D341Med (cell line): ENCODE measurements at regions not wholly inside any gene's neighbourhood (a gene's known extent, or its start where the extent isn't known, plus 50 kb on each side); places are given as distances from the start of the nearest gene placed in this dataset.
"Not testable (repeated sequence)": the region's sequence is repeated elsewhere in the genome, so short reads cannot be mapped to it uniquely, and the experiment has no call there.

Experiments used
- DNase-seq: peaks from one replicate; pipeline ENCODE4 v3.0.0; 2012; ENCODE audit warnings: low spot score

DNA sequence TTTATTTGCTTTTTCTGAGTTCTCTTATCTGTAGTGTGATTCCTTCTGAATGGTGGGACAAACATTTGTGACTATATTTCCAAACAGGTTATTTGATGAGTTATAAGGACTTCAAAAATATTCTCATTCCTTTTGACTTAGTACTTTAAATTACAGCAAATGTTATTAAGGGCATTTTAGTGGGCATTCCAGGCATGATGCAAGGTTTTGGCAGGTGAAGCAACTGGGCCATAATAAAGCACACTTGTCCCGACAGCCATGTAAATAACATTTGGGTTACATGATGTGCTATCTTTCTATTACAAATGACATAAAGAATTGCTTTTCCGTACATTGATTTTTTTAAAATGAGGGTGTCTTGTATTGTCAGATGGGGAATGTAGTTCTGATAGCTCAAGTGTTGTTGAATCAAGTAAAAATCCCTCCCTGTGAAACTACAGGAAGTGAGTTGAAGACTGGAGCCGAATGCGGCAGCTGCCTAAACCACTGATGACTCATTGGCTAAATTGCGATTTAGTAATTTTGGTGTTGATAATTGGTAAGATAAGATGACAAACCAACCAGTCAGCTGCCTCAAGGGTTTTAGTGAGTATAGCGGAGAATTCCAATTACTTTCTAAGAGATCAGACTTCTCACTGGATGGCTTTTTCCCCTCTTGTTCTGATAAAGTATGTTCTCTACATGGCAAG lies 231.3 kb upstream of the NPY start:
- DNase-seq: no peak

DNA sequence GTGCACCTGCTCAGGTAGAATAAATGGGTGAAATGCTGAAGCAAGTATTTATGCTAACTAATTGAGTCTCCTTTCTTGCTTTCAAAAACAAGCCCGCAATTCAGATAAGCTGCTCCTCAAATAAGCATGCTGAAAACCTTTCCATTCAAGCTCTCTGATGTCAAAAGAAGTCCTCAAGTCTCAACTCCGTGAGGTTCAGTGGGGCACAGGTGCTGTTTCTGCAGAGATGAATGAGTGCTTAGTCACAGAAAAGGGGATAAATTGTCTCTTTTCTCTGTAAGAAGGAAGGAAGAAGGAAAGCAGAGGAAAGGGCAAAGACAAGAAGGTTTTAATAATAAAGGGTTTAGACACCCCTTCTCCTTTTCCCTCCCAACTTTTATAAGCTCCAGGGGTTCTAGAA lies 229.8 kb upstream of the NPY start:
- DNase-seq: no peak

DNA sequence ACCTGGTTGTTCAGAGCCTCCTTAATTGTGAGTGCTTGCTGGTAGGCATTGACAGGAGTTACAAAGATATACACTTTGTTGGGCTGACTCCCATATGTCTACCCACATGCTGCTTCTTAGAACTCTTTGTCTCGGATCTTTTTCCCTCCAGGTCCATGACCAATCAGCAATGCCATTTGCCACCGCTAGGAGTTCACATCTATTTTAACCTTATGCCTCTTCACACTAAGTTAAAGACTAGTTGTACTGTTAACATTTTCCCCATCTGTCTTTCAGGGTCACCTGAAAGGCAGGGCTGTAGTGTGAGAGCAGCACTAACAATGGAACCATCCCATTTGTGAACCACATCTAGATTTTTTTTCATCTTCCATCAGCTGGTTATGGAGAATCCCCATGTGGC lies 226.7 kb upstream of the NPY start:
- no peak for DNase-seq

DNA sequence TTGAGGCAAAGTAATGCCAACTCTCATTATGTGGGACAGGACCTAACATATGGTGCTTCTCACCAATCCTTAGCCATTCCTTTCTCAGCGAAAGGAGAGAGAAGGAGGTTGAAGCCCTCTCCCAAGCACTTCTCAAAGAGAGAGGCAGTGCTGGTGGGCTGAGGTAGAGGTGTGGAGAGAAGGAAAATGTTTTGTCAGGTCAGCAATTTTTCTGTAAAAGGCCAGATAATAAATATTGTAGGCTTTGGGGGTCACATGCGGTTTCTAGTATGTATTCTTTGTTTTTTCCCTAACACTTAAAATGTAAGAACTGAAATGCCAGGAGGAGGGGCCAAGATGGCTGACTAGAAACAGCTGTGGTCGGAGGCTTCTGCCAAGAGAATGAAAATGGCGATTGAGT lies 225.0 kb upstream of the NPY start:
- DNase-seq: no peak

DNA sequence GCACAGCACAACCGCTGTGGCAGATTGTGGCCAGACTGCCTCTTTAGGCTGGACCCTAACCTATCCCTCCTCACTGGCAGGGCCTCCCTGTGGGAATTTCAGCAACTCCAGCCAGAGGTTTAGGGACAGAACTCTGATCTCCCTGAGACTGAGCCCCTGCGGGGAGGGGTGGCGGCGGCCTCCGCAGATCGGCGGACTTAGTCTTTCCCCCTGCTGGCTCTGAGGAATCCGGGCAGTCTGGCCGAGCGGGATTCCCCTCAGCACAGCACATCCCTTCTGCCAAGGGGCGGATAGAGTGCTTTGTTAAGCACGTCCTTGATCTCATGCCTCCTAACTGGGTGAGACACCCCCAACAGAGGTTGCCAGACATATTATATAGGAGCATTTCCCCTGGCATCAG lies 224.2 kb upstream of the NPY start:
- DNase-seq: no peak

DNA sequence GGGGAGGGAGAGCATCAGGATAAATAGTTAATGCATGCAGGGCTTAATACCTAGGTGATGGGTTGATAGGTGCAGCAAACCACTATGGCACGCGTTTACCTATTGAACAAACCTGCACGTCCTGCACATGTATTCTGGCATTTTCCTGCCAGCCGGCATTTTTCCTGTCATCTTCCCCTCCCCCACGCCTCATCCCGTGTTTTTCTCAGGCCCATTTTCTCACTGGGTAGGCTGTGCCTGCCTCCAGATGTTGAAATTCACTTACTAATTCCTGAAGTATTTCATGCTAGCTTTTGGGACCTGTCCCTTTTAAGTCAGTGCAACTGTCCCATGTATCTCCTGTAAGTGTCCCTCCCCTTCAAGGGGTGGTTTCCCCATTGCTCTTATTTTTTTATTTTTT lies 220.3 kb upstream of the NPY start:
- no peak for DNase-seq

DNA sequence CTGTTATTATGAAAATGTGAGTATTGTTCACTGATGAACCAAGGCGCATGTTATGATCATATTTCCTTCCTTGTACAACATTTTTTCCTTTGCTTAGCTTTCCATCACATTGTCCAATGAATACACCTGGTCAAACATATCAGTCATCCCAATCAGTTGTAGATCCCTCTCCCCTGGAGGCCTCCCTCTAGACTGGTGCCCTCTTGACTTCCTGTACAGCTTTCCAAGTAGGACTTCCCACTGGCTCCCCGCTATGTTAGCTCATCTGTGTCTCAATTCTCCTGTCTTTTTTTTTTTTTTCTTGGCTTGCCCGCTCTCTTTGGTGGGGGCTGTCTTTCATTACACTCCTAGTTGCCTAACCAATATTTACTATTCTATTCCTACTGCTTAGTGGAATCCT lies 214.2 kb upstream of the NPY start:
- no peak for DNase-seq

DNA sequence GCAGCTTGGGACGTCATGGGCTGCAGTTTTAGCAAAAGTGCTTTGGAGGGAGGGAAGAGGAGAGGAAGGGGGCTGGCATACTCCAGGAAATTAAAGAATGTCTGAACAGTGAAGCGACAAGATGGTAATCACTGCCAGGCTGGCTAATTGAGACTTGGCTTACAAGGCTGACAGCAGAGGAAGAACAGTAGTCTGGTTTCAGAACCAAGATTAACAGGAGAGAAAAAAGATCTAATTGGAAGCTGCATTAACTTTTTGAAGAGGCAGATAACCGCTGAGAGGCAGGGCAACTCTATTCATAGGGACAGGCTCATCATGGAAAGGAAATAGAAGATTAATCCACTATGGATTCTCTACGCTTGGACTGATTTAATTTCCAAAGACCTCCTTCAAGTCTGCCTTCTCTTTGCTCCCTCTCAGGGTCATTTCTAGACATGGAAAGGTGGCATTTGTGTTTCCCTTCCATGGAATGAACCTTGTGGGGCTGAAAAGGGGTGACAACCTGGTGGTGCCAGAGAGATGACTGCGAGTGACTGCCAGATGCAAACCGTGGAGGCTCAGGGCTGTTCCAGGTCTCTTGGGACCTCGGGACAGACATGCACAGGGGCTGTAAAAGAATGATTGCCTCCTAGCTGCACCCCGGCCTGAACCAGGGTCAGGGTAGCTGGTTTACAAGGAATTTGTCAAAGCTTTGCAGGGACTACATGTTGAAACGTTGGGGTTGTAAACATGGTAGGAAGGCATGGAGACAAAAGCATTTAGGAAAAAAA lies 210.2 kb upstream of the NPY start:
- DNase-seq: no peak

DNA sequence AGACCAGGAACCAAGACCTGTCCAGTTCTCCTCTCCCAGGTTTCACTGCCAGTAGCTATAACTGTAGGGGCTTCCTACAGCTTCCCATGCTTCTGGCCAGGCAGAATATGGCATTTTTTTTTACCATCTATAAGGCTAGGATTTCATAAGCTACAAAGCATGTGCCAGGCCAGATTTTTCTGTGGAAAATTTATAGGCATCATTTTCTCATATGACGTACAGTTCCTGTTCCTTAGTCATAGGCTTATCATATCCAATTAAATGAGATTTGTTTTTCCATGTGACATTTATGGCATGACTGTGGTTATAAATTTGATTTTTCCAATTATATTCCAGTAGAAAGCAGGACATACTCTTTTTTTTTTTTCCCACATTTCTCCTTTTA lies 208.6 kb upstream of the NPY start:
- no peak for DNase-seq

DNA sequence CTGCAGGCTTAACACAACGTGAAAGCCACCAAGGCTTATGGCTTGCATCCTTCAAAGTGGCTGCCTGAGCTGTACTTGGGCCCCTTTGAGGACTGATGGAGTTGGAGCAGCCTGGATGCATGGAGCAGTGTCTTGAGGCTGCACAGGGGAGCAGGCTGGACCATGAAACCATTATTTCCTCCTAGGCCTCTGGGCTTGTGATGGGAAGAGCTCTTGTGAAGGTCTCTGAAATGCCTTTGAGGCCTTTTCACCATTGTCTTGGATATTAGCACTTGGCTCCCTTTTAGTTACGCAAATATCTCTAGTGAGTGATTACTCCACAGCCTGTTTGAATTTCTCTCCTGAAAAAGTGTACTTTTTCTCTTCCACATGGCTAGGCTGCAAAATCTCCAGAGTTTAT lies 201.2 kb upstream of the NPY start:
- no peak for DNase-seq

DNA sequence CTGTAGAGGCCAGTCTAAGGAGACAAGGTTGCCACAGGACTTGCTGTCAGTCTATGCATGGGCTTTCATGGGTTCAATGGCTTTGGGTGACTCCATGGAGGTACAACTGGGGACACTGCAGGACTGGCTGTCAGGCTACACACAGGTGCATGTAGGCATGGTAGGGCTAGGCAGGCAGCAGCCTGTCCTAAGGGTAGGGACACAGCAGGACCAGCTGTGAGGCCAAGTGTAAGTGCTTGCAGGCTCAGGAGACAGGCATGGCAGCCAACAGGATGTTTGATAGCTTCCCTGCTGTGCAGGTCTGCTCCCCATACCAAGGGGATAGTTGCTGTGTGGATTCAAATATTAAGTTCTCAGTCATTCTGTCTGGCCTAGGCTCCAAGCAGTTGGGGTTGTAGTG lies 181.0 kb upstream of the NPY start:
- no peak for DNase-seq

DNA sequence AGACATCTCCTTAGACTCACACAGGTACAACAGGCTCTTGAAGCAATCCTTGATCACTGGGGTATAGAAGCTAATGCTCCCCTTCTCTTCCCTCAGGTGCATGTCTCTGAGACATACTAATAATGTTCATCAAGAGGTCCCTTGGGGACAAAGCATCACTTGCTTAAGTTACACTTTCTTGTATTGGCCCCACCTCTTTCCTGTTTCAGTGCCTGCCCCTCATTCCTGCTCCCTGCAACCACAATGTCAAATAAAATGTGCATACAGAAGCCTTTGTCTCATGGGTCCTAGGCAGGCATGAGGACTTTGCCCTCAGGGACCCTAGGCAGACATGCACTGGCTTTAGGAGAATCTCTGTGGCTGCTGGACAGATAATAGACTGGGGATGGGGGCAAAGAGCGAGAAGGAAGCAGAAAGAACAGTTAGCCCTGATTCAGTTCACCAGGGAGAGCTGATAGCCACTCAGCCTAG lies 175.0 kb upstream of the NPY start:
- DNase-seq: no peak

DNA sequence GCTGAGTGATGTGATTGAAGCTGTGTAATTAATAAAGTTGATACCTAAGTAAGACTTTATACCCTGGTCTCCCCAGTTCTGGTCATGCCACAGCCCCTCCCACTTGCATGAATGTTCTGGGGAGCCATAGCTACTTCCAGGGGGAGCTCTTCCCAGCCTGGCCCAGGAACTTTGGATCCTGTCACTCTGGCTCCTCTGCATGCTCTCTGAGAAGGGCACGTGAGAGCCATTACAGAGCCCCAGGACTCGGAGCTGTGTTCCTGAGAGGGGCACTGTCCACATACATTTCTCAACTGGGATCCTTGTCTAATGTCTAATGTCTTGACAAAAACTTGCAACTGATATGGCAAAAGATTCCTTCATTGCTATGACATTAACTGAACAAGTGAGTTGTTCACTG lies 173.9 kb upstream of the NPY start:
- no peak for DNase-seq

DNA sequence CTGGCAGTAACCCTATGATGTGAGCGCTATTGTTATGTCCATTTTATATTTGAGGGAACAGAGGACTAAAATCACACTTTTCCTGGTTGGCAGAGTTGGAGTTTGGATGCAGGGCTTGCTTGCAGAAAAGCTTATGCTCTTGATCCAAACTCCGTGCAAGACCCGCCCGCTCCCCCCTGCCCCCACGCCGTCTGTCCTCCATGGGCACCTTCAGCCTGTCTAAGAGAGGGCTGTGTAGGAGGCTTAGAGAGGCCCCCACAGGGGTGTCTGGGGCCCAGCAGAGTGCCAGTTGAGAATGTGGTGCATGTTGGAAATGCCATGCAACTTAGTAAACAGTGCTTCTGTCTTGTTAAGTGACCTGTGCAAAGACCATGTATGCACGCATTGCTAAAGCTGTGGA lies 170.5 kb upstream of the NPY start:
- DNase-seq: no peak

DNA sequence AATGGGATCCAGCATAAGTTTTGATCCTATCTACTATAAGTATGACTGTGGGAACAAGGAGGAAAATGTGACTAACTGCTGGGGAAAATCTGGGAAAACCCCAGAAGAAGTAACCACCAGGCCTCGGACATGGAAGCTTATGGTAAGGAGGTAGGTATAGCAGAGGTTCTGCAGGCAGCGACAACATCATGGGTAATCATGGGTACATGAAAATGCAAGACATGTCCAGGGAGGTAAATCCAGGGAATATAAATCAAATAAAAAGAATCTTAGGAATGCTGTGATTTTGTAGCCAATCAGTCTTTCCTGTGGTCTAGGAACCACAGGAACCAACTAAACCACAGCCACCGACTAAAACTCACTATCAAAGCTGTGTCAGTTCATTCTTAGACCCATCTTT lies 168.3 kb upstream of the NPY start:
- DNase-seq: no peak

DNA sequence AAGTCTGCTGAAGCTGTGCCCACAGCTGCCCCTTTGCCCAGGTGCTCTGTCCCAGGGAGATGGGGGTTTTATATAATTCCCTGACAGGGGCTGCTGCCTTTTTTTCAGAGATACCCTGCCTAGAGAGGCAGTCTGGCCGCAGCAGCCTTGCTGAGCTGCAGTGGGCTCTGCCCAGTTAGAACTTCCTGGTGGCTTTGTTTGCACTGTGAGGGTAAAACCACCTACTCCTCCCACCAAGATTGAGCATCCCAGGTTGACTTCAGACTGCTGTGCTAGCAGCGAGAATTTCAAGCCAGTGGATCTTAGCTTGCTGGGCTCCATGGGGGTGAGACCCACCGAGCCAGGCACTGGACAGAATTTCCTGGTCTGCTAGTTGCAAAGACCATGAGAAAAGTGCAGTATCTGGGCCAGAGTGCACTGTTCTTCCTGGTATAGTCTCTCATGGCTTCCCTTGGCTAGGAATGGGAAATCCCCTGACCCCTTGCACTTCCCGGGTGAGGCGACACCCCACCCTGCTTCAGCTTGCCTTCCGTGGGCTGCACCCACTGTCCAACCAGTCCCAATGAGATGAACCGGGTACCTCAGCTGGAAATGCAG lies 166.0 kb upstream of the NPY start:
- not testable (repeated sequence) for DNase-seq

DNA sequence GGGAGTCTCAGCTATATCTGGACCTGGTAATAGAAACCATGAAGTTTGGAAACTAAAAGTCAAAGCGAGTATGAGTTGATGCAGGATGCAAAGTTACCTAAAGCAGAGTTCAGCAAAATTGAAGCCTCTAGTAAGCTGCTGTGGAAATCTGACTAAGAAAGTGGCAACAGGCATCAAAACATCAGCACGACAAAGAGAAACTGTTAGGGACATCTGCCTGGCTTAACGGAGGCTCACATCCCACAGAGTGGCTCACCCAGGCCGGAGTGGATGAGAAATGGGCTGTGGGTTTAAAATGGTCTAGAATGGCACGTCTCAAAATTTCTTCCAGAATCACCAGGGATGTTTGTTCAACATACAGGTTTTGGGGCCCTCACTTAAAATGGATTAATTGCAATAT lies 164.1 kb upstream of the NPY start:
- no peak for DNase-seq

DNA sequence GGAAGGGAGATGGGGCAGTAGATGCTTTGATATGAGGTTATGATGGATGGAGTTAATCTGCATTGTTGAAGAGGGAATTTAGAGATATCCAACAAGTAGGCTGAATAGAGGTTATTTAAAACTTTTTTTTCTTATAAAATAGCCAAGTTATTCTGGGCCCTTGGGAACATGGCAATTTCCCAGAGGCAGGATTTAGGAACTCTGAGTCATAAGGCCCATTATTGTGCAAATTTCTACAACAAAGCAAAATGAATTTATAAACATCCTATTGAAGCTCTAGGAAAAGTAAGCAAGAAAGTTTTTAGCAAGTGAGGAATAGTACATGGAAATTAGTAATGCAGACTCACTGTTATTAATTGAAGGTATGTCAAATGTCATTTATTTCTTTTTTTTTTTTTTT lies 160.9 kb upstream of the NPY start:
- DNase-seq: no peak

DNA sequence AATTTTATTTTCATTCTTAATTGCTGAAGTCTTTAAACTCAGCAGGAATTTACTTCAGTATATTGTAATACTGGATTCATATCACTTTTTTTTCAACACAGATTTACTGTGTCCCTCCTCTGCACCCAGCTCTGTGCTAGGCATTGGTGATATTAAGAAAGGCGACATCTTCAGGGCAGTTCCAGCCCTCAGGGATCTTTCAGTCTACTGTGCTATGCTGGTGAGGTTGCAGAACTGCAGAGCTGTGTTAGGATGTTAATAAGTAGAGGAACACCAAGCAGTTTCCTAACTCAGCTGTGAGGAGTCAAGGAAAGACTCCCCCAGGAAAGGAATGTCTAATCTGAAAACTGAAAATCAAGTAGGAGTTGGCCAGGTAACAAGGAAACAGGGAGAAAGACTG lies 158.2 kb upstream of the NPY start:
- no peak for DNase-seq

DNA sequence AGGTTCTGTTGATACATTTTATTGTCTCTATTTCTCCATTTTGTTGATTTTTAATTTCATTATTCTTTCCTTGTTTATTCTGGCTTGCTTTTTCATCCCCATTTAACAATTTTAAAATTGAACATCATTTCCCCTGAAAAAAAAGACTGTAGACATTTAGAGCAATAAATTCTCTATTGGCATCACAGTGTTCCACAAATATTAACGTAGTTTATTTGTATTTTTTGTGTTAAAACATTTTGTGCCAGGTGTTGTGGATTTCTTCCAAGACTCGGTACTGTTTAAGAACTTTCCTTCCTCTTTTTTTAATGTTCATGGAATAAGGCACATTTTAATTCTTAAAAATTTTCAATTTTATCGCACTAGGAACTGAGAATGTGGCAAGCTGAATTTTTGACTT lies 156.1 kb upstream of the NPY start:
- no peak for DNase-seq

DNA sequence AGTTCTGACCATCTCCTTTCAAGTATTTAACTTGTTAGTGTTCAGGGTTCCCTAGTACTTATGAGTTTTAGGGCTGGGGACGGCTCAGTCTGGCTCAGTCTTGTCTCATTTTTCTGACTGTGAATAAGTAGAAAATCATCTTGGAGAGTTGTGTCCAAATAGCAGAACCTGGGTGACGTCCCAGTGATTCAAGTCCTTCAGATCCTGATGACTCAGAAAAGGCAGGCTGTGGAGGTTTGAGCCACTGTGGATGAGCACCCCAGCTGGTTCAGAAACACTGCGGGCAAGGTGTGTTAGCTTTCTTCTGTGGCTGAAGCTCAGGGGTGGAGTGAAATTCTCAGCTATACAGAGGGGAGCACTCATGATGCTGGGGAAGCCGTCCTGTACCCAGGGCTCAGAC lies 154.4 kb upstream of the NPY start:
- DNase-seq: no peak

DNA sequence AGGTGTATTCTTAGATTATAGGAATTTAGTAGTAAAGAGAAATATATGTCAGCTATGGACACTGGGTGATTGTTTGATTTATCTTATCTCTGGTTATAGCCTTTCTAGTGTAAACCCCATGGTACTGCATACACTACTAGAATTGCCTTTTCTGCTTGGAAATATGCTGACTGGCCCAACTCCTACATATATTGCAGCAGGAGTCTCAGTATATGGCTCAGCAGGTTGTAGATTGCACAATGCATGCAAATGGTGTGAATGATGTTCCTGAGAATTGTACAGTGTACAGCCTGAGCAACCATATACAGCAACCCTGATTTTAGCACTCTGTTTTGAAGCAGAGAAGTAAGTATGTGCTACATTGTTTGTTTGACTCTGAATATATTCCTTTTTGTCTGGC lies 153.4 kb upstream of the NPY start:
- DNase-seq: no peak

DNA sequence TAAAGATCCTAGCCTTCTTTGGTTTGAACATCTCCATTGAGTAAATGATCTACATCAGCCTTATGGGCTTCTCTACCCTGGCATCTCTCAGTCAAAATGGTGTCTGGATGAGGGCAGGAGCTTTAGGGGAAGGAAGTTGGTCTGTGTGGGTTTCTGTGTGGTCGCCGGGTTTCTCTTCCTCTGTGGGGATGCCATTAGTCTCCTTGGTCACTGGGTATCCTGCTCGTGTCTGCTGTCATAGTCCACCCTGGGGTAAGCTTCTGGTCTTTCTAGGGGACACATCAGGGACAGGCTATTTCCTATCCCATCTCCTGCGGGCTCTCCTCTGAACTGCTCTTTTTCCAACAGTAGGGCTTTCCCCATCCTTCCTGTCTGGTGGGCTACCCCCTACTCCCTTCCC lies 150.3 kb upstream of the NPY start:
- no peak for DNase-seq

DNA sequence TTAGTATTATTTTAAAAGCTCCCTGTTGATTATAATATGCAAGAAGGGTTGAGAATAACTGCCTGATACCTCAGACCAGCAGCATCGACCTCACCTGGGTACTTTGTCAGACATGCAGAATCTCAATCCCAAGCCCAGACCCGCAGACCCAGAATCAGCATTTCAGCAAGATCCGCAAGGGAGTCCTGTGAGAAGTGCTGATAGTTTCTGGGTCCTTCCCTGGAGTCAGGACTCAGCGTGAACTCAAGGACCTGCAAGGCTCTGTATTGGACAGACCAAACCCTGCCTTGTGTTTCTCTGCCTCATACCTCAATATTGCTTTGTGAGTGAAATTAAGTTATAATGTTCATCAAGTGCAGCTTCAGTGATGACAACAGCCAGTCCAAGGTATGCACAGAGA lies 149.5 kb upstream of the NPY start:
- no peak for DNase-seq
